ENCODE measurements at regions not wholly inside any gene's neighbourhood (a gene's known extent, or its start where the extent isn't known, plus 50 kb on each side); places are given as distances from the start of the nearest gene placed in this dataset.

DNA sequence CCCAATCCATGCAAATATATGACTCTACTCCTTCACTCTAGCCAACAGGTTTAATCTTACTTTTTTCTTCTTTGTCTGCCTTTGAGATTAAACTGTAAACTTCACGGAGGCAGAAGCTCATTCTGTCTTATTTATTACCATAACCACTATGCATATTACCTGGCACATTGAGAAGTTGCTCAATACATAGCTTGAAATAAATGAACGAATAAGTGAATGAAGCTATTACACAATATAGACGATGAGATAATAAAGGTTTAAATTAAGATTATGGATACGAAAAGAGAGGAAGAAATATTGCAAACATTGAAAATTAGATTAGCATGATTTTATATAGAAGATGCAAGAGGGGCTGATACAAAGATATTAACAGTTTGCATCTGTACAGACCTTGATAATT lies 385.1 kb downstream of the LTN1 start:
- H3K36me3 Mint-ChIP-seq (ENCODE audit: insufficient read depth, unreplicated experiment): no peaks in the 10 kb centered on the region
- TF ChIP-seq, protein P1, sequence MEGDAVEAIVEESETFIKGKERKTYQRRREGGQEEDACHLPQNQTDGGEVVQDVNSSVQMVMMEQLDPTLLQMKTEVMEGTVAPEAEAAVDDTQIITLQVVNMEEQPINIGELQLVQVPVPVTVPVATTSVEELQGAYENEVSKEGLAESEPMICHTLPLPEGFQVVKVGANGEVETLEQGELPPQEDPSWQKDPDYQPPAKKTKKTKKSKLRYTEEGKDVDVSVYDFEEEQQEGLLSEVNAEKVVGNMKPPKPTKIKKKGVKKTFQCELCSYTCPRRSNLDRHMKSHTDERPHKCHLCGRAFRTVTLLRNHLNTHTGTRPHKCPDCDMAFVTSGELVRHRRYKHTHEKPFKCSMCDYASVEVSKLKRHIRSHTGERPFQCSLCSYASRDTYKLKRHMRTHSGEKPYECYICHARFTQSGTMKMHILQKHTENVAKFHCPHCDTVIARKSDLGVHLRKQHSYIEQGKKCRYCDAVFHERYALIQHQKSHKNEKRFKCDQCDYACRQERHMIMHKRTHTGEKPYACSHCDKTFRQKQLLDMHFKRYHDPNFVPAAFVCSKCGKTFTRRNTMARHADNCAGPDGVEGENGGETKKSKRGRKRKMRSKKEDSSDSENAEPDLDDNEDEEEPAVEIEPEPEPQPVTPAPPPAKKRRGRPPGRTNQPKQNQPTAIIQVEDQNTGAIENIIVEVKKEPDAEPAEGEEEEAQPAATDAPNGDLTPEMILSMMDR (IDR thresholded peaks at IDR 0.05; ENCODE audit: unreplicated experiment): no peak
- H3K4me3 Mint-ChIP-seq (ENCODE audit: low read depth, unreplicated experiment): no peak overlapping the region
- H3K27me3 Mint-ChIP-seq (ENCODE audit: unreplicated experiment): no peaks in the 10 kb centered on the region
- no peaks in the 10 kb centered on the region for H3K4me1 Mint-ChIP-seq (ENCODE audit: low read depth, unreplicated experiment)
- no TSS peak for BruUV-seq (replicated peaks)
- H3K27ac Mint-ChIP-seq (ENCODE audit: unreplicated experiment): no peak overlapping the region
- H3K9me3 Mint-ChIP-seq (ENCODE audit: low read depth, unreplicated experiment): peaks cover 4% of the 10 kb centered on the region
- DNase-seq: no peak
- intact Hi-C loops (cut with micrococcal nuclease; ENCODE audit: unreplicated experiment): no loop called here
- CTCF ChIA-PET: no interaction called here

DNA sequence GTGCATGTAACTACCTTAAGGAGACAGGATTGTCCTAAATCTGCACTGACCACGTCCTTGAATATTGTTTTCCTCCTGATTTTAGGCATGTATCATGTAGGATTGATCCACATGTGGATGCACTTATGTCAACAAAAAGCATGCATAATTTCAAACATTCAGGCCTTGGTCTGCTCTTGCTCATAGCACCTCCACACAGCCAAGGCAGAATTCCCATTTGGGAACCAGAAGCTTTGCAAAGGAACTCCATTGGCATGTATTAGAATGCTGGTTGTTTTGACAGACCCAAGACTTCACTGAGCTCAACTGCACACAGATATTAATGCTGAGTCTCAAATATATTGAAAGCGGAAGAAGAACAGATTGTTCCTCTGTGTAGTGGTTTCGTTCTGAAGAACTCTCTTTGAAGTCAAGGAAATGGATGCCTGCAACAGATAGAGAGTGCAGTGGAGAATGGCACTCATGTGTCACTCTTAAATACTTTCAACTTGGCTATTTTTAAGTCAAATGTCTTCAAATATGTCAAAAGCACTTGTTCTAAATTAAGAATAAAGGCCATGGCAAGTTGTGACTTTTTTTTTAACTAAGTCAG lies 387.6 kb downstream of the LTN1 start:
- no TSS peak for BruUV-seq (replicated peaks)
- Mint-ChIP-seq H3K27ac (ENCODE audit: unreplicated experiment) (no peak overlapping the region), H3K27me3 (ENCODE audit: unreplicated experiment) (no peaks in the 10 kb centered on the region), H3K36me3 (ENCODE audit: insufficient read depth, unreplicated experiment) (no peaks in the 10 kb centered on the region), H3K4me3 (ENCODE audit: low read depth, unreplicated experiment) (no peak overlapping the region), H3K4me1 (ENCODE audit: low read depth, unreplicated experiment) (no peaks in the 10 kb centered on the region), H3K9me3 (ENCODE audit: low read depth, unreplicated experiment) (peaks cover 9% of the 10 kb centered on the region)
- CTCF ChIA-PET: no interaction called here
- TF ChIP-seq, protein P1 (IDR thresholded peaks at IDR 0.05; ENCODE audit: unreplicated experiment): no peak
- intact Hi-C loops (cut with micrococcal nuclease; ENCODE audit: unreplicated experiment): no loop called here
- DNase-seq: no peak

DNA sequence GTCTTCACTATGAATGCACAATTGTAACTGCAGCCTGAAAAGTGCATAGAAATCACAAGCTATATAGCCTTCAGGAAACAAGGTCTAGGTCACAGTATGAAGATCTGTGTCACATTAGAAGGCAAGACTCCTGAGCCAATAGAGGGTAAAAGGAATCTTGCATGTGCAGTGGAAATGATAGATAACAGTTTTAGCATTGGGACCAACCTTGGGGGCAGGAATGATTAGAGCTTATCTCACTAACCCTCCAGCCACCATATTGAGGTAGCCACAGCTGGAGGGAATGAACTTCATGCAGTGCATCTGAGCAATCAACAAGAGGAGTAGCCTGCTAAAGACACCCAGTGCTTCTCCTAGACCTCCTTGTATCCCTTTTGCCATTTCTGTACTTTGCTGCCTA lies 390.1 kb downstream of the LTN1 start:
- BruUV-seq (replicated peaks): no TSS peak
- Mint-ChIP-seq H3K36me3 (ENCODE audit: insufficient read depth, unreplicated experiment) (no peaks in the 10 kb centered on the region), H3K27me3 (ENCODE audit: unreplicated experiment) (no peaks in the 10 kb centered on the region), H3K27ac (ENCODE audit: unreplicated experiment) (no peak overlapping the region), H3K4me1 (ENCODE audit: low read depth, unreplicated experiment) (no peaks in the 10 kb centered on the region), H3K9me3 (ENCODE audit: low read depth, unreplicated experiment) (peaks cover 9% of the 10 kb centered on the region), H3K4me3 (ENCODE audit: low read depth, unreplicated experiment) (no peak overlapping the region)
- DNase-seq: no peak
- CTCF ChIA-PET: no interaction called here
- TF ChIP-seq, protein P1 (IDR thresholded peaks at IDR 0.05; ENCODE audit: unreplicated experiment): no peak
- intact Hi-C loops (cut with micrococcal nuclease; ENCODE audit: unreplicated experiment): no loop called here

DNA sequence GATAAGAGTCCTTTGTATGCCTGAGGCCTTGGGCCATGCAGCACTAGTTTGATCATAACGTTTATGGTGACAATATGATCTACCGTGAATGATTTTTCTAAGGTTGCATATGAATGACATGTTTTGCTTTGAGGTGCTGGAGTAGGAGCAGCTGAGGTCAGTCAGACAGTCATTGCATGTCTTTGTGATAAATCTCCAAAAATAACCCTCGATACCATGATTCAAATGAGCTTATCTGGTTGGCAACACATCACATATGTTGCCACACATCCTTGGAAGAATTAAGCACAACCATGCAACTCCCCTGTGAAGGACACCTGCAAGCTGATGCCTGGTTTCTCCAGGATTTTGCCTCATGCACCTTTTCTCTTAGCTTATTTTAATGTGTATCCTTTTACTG lies 394.5 kb downstream of the LTN1 start:
- TF ChIP-seq, protein P1 (IDR thresholded peaks at IDR 0.05; ENCODE audit: unreplicated experiment): no peak
- Mint-ChIP-seq H3K27me3 (ENCODE audit: unreplicated experiment) (no peaks in the 10 kb centered on the region), H3K36me3 (ENCODE audit: insufficient read depth, unreplicated experiment) (no peaks in the 10 kb centered on the region), H3K4me1 (ENCODE audit: low read depth, unreplicated experiment) (no peaks in the 10 kb centered on the region), H3K4me3 (ENCODE audit: low read depth, unreplicated experiment) (no peak overlapping the region), H3K9me3 (ENCODE audit: low read depth, unreplicated experiment) (peaks cover 5% of the 10 kb centered on the region), H3K27ac (ENCODE audit: unreplicated experiment) (no peak overlapping the region)
- CTCF ChIA-PET: no interaction called here
- DNase-seq: no peak
- BruUV-seq (replicated peaks): no TSS peak
- intact Hi-C loops (cut with micrococcal nuclease; ENCODE audit: unreplicated experiment): no loop called here
